ENCODE measurements at regions not wholly inside any gene's neighbourhood (a gene's known extent, or its start where the extent isn't known, plus 50 kb on each side); places are given as distances from the start of the nearest gene placed in this dataset.

DNA sequence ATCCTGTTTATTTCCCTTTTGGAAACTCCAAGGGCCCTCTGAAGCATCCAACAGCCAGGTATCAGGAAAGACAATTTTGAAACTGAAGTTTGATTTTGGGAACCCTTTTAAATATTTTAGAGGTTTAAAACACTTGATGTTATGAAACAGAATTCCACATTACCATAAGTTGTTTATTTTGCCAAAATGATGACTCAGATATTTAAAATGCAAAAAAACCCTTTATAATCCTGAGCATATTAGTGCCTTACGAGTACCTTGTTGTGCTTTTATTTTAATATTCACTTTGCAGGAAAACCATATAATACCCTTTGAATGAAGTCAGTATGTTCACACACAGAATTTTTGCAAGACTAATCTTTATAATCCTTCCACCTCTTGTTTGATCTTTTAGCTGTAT is 765.1 kb upstream of the CA10 start:
- DNase-seq (ENCODE audit: low spot score), result no peak
- H3K4me1 Mint-ChIP-seq, result no peaks in the 10 kb centered on the region

More for the DNA sequence above, 765.1 kb upstream of the CA10 start:
- TF ChIP-seq JUNB (IDR thresholded peaks at IDR 0.05; ENCODE audit: unreplicated experiment) (no peak), EZH2 (IDR thresholded peaks at IDR 0.05; ENCODE audit: low read depth, unreplicated experiment) (no peak), POLR2AphosphoS5 (IDR thresholded peaks at IDR 0.05; ENCODE audit: low read depth) (no peak), ZNF331 (CRISPR knock-in tag; IDR thresholded peaks at IDR 0.05; ENCODE audit: low read depth) (no peak), CREB1 (CRISPR knock-in tag; IDR thresholded peaks at IDR 0.05; ENCODE audit: low read depth) (no peak), ZNF114 (CRISPR knock-in tag; IDR thresholded peaks at IDR 0.05) (no peak), NANOG (IDR thresholded peaks at IDR 0.05; ENCODE audit: borderline replicate concordance) (no peak), STAT1 (IDR thresholded peaks at IDR 0.05; ENCODE audit: unreplicated experiment) (no peak), ETS1 (IDR thresholded peaks at IDR 0.05) (no peak), EZH2phosphoT487 (IDR thresholded peaks at IDR 0.05; ENCODE audit: unreplicated experiment) (no peak)
- TF ChIP-seq, protein P1, sequence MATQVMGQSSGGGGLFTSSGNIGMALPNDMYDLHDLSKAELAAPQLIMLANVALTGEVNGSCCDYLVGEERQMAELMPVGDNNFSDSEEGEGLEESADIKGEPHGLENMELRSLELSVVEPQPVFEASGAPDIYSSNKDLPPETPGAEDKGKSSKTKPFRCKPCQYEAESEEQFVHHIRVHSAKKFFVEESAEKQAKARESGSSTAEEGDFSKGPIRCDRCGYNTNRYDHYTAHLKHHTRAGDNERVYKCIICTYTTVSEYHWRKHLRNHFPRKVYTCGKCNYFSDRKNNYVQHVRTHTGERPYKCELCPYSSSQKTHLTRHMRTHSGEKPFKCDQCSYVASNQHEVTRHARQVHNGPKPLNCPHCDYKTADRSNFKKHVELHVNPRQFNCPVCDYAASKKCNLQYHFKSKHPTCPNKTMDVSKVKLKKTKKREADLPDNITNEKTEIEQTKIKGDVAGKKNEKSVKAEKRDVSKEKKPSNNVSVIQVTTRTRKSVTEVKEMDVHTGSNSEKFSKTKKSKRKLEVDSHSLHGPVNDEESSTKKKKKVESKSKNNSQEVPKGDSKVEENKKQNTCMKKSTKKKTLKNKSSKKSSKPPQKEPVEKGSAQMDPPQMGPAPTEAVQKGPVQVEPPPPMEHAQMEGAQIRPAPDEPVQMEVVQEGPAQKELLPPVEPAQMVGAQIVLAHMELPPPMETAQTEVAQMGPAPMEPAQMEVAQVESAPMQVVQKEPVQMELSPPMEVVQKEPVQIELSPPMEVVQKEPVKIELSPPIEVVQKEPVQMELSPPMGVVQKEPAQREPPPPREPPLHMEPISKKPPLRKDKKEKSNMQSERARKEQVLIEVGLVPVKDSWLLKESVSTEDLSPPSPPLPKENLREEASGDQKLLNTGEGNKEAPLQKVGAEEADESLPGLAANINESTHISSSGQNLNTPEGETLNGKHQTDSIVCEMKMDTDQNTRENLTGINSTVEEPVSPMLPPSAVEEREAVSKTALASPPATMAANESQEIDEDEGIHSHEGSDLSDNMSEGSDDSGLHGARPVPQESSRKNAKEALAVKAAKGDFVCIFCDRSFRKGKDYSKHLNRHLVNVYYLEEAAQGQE (IDR thresholded peaks at IDR 0.05; ENCODE audit: unreplicated experiment), result no peak
- TF ChIP-seq, protein P2, sequence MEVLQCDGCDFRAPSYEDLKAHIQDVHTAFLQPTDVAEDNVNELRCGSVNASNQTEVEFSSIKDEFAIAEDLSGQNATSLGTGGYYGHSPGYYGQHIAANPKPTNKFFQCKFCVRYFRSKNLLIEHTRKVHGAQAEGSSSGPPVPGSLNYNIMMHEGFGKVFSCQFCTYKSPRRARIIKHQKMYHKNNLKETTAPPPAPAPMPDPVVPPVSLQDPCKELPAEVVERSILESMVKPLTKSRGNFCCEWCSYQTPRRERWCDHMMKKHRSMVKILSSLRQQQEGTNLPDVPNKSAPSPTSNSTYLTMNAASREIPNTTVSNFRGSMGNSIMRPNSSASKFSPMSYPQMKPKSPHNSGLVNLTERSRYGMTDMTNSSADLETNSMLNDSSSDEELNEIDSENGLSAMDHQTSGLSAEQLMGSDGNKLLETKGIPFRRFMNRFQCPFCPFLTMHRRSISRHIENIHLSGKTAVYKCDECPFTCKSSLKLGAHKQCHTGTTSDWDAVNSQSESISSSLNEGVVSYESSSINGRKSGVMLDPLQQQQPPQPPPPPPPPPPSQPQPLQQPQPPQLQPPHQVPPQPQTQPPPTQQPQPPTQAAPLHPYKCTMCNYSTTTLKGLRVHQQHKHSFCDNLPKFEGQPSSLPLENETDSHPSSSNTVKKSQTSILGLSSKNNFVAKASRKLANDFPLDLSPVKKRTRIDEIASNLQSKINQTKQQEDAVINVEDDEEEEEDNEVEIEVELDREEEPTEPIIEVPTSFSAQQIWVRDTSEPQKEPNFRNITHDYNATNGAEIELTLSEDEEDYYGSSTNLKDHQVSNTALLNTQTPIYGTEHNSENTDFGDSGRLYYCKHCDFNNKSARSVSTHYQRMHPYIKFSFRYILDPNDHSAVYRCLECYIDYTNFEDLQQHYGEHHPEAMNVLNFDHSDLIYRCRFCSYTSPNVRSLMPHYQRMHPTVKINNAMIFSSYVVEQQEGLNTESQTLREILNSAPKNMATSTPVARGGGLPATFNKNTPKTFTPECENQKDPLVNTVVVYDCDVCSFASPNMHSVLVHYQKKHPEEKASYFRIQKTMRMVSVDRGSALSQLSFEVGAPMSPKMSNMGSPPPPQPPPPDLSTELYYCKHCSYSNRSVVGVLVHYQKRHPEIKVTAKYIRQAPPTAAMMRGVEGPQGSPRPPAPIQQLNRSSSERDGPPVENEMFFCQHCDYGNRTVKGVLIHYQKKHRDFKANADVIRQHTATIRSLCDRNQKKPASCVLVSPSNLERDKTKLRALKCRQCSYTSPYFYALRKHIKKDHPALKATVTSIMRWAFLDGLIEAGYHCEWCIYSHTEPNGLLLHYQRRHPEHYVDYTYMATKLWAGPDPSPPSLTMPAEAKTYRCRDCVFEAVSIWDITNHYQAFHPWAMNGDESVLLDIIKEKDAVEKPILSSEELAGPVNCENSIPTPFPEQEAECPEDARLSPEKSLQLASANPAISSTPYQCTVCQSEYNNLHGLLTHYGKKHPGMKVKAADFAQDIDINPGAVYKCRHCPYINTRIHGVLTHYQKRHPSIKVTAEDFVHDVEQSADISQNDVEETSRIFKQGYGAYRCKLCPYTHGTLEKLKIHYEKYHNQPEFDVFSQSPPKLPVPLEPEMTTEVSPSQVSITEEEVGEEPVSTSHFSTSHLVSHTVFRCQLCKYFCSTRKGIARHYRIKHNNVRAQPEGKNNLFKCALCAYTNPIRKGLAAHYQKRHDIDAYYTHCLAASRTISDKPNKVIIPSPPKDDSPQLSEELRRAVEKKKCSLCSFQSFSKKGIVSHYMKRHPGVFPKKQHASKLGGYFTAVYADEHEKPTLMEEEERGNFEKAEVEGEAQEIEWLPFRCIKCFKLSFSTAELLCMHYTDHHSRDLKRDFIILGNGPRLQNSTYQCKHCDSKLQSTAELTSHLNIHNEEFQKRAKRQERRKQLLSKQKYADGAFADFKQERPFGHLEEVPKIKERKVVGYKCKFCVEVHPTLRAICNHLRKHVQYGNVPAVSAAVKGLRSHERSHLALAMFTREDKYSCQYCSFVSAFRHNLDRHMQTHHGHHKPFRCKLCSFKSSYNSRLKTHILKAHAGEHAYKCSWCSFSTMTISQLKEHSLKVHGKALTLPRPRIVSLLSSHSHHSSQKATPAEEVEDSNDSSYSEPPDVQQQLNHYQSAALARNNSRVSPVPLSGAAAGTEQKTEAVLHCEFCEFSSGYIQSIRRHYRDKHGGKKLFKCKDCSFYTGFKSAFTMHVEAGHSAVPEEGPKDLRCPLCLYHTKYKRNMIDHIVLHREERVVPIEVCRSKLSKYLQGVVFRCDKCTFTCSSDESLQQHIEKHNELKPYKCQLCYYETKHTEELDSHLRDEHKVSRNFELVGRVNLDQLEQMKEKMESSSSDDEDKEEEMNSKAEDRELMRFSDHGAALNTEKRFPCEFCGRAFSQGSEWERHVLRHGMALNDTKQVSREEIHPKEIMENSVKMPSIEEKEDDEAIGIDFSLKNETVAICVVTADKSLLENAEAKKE (CRISPR knock-in tag; IDR thresholded peaks at IDR 0.05), result no peak
- TF ChIP-seq, protein P3, sequence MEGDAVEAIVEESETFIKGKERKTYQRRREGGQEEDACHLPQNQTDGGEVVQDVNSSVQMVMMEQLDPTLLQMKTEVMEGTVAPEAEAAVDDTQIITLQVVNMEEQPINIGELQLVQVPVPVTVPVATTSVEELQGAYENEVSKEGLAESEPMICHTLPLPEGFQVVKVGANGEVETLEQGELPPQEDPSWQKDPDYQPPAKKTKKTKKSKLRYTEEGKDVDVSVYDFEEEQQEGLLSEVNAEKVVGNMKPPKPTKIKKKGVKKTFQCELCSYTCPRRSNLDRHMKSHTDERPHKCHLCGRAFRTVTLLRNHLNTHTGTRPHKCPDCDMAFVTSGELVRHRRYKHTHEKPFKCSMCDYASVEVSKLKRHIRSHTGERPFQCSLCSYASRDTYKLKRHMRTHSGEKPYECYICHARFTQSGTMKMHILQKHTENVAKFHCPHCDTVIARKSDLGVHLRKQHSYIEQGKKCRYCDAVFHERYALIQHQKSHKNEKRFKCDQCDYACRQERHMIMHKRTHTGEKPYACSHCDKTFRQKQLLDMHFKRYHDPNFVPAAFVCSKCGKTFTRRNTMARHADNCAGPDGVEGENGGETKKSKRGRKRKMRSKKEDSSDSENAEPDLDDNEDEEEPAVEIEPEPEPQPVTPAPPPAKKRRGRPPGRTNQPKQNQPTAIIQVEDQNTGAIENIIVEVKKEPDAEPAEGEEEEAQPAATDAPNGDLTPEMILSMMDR (conservative IDR thresholded peaks at IDR 0.05; ENCODE audit: low read depth in 2 of 2), result no peak
- Histone ChIP-seq H3K4me2 (no peak overlapping the region), H3K4me3 (no peak overlapping the region), H3K79me2 (replicated peaks; ENCODE audit: insufficient read depth) (no peaks in the 10 kb centered on the region), H3K27me3 (ENCODE audit: insufficient read depth) (no peaks in the 10 kb centered on the region), H3K36me3 (ENCODE audit: insufficient read depth) (no peaks in the 10 kb centered on the region), H3K4me1 (ENCODE audit: insufficient read depth) (no peaks in the 10 kb centered on the region), H3K27ac (ENCODE audit: low read depth) (no peak overlapping the region), H4K20me1 (replicated peaks; ENCODE audit: insufficient read depth) (no peaks in the 10 kb centered on the region), H3K9me2 (ENCODE audit: insufficient read depth) (no peaks in the 10 kb centered on the region), H2AFZ (no peak overlapping the region), H3F3A (replicated peaks; ENCODE audit: low read depth) (no peaks in the 10 kb centered on the region)
- H3K9me3 Mint-ChIP-seq, result peaks cover 9% of the 10 kb centered on the region
- H3K27me3 Mint-ChIP-seq (ENCODE audit: insufficient read depth, low read depth, poor library complexity), result no peaks in the 10 kb centered on the region
- H3K27ac Mint-ChIP-seq, result no peak overlapping the region
- H3K36me3 Mint-ChIP-seq (ENCODE audit: low read depth), result peaks cover 3% of the 10 kb centered on the region
- ATAC-seq, result no peak
- H3K4me3 Mint-ChIP-seq, result no peak overlapping the region

All from GM23338 (cell line).